HepG2 (cell line): ENCODE measurements at regions not wholly inside any gene's neighbourhood (a gene's known extent, or its start where the extent isn't known, plus 50 kb on each side); places are given as distances from the start of the nearest gene placed in this dataset.

Source experiments
- ATAC-seq: fragments of 200-7000 bp; cut with Tn5 transposase; 3 replicates; pipeline ENCODE4 v1.9.1; 2020; ENCODE audit warnings: mild to moderate bottlenecking, moderate library complexity
- BruUV-seq: library from RNA; stranded (reverse); fragments of 400-500 nt; replicated peaks from 2 replicates; lab custom pipeline; 2021; lab: Mats Ljungman, UMichigan
- CTCF ChIA-PET: fragments of 300-600 bp; formaldehyde crosslinking; extraction: SDS; loops from one replicate; lab custom pipeline; 2021; ENCODE audit warnings: low total read pairs, inconsistent platforms, low intra/inter-chr PET ratio; lab: Yijun Ruan, JAX
- POLR2A ChIA-PET: fragments of 350-600 bp; sonication (Branson Sonifier 250); formaldehyde crosslinking; loops from one replicate; lab custom pipeline; 2020; ENCODE audit warnings: antibody characterized with exemption, inconsistent platforms; lab: Yijun Ruan, JAX
- DNase-seq: peaks from one replicate; pipeline ENCODE4 v3.0.0-alpha.2; 2015; ENCODE audit warnings: low spot score
- FAIRE-seq: peaks from 3 replicates; lab custom pipeline; 2011; peaks lifted over from hg19 to GRCh38; lab: Jason Lieb, UNC
- H2AFZ ChIP-seq: one replicate; pipeline ENCODE4 v1.6.1; 2011; ENCODE audit warnings: low read length, inconsistent platforms
- H3K27ac ChIP-seq: fragments of 300-600 bp; 3 replicates; pipeline ENCODE4 v1.8.0; 2011; ENCODE audit warnings: mixed run types, mild to moderate bottlenecking, mixed read lengths, low read length, inconsistent platforms; ENCODE audit not compliant: insufficient read depth; ENCODE audit errors: extremely low read length
- H3K27me3 ChIP-seq, 2 experiments: fragments of 200-600 bp in 1 of 2; 2 replicates in 1 of 2; 3 replicates in 1 of 2; pipeline versions ENCODE4 v1.6.0 to v1.8.0; 2011; ENCODE audit warnings: low read length in 2 of 2, mild to moderate bottlenecking in 2 of 2, moderate library complexity in 2 of 2, inconsistent platforms in 1 of 2; ENCODE audit not compliant: insufficient read depth in 2 of 2, control insufficient read depth in 1 of 2
- H3K36me3 ChIP-seq, 2 experiments: fragments of 200-600 bp in 1 of 2; replicated peaks in 1 of 2; 2 replicates in 1 of 2; 3 replicates in 1 of 2; pipeline versions ENCODE4 v1.5.1 to v1.8.0; 2011; ENCODE audit warnings: low read length in 2 of 2, inconsistent platforms in 1 of 2; ENCODE audit not compliant: insufficient read depth in 2 of 2, control insufficient read depth in 1 of 2
- H3K4me1 ChIP-seq: 2 replicates; pipeline ENCODE4 v1.5.1; 2012; ENCODE audit warnings: low read length, inconsistent platforms; ENCODE audit not compliant: insufficient read depth
- H3K4me2 ChIP-seq: 2 replicates; pipeline ENCODE4 v1.6.0; 2011; ENCODE audit warnings: low read depth, low read length, inconsistent platforms
- H3K4me3 ChIP-seq, 3 experiments: fragments of 200-600 bp in 1 of 3; sonication (generic), shearing (Covaris generic) in 1 of 3; replicated peaks in 1 of 3; 2 replicates each; pipeline ENCODE4 v1.5.1; 2011 to 2016; ENCODE audit warnings: low read length in 3 of 3, inconsistent platforms in 2 of 3, low read depth in 2 of 3, mild to moderate bottlenecking in 2 of 3, control low read depth in 1 of 3, mixed read lengths in 1 of 3; ENCODE audit not compliant: insufficient read depth in 1 of 3
- H3K79me2 ChIP-seq: one replicate; pipeline ENCODE4 v1.6.1; 2011; ENCODE audit warnings: low read length, inconsistent platforms; ENCODE audit not compliant: insufficient read depth
- H3K9ac ChIP-seq: 2 replicates; pipeline ENCODE4 v1.6.0; 2011; ENCODE audit warnings: mild to moderate bottlenecking, low read depth, low read length, inconsistent platforms; ENCODE audit not compliant: insufficient read depth
- H3K9me3 ChIP-seq: 2 replicates; pipeline ENCODE4 v1.5.1; 2012; ENCODE audit warnings: mild to moderate bottlenecking, low read length
- H4K20me1 ChIP-seq: 2 replicates; pipeline ENCODE4 v1.6.0; 2011; ENCODE audit warnings: inconsistent platforms, mild to moderate bottlenecking, low read length, moderate library complexity; ENCODE audit not compliant: insufficient read depth
- NONO ChIP-seq, 2 experiments: fragments of 450-650 bp in 1 of 2; sonication (generic) in 1 of 2; formaldehyde crosslinking in 1 of 2; IDR thresholded peaks in 1 of 2; conservative IDR thresholded peaks in 1 of 2; 2 replicates each; pipeline versions ENCODE4 v1.6.1 to v1.8.0; 2017 to 2022; ENCODE audit warnings: mild to moderate bottlenecking in 1 of 2, missing genetic modification reagents in 1 of 2, moderate library complexity in 1 of 2
- PREB ChIP-seq: sonication (generic); formaldehyde crosslinking; IDR thresholded peaks from 2 replicates; pipeline ENCODE4 v1.4.0; 2020; ENCODE audit warnings: missing genetic modification reagents
- RARG ChIP-seq: sonication (generic); formaldehyde crosslinking; IDR thresholded peaks from 2 replicates; pipeline ENCODE4 v1.4.0; 2020; ENCODE audit warnings: low read depth, mild to moderate bottlenecking, missing genetic modification reagents
- THAP9 ChIP-seq: sonication (generic); formaldehyde crosslinking; IDR thresholded peaks from 2 replicates; pipeline ENCODE4; 2020; ENCODE audit warnings: missing genetic modification reagents, mild to moderate bottlenecking, borderline replicate concordance
- ZNF770 ChIP-seq: sonication (generic); formaldehyde crosslinking; IDR thresholded peaks from 2 replicates; pipeline ENCODE4 v1.5.0; 2020; ENCODE audit warnings: mild to moderate bottlenecking, missing genetic modification reagents
- WGBS: methylation state at CpG from one replicate; pipeline ENCODE4 v1.1.6; 2017; ENCODE audit warnings: low lambda C conversion rate; 5-methylcytosine and 5-hydroxymethylcytosine counted together
- in situ Hi-C: cut with HindIII; loops from 2 replicates; pipeline ENCODE4 v1.10.0; 2017; ENCODE audit warnings: low pct_unique_long_range_greater_than_20kb; ENCODE audit not compliant: extremely low pct_ligation_motif_present
- intact Hi-C: fragments of 100-400 bp; cut with micrococcal nuclease; formaldehyde crosslinking; loops from one replicate; pipeline ENCODE4 v1.10.0; 2022; ENCODE audit not compliant: unreplicated experiment

GRCh38 chrX:124726292-124726691, 379.9 kb downstream of the SH2D1A start:
- H3K9ac ChIP-seq, result no peak overlapping the region
- H3K36me3 ChIP-seq, result no peaks in the 10 kb centered on the region
- no TSS peak for BruUV-seq
- no peak for FAIRE-seq
- intact Hi-C loops (no loop called here), in situ Hi-C loops (no loop called here)
- no peak for ATAC-seq
- H3K79me2 ChIP-seq, result no peaks in the 10 kb centered on the region
- no peaks in the 10 kb centered on the region for H3K9me3 ChIP-seq
- no peak overlapping the region for H2AFZ ChIP-seq
- no peaks in the 10 kb centered on the region for H4K20me1 ChIP-seq
- no peak for DNase-seq
- no peaks in the 10 kb centered on the region for H3K4me1 ChIP-seq
- WGBS, result 0% methylated on average over 2 of the region's 2 CpGs
- CTCF ChIA-PET, result no interaction called here
- TF ChIP-seq PREB (no peak), RARG (CRISPR knock-in tag) (no peak), ZNF770 (no peak), THAP9 (CRISPR knock-in tag) (no peak), NONO (IDR thresholded peaks at IDR 0.05) (no peak), NONO (CRISPR knock-in tag; conservative IDR thresholded peaks at IDR 0.05) (no peak)
- H3K27me3 ChIP-seq, result no peaks in the 10 kb centered on the region
- POLR2A ChIA-PET, result no interaction called here
- H3K27ac ChIP-seq, result no peak overlapping the region
- no peak overlapping the region for H3K4me3 ChIP-seq
- H3K4me2 ChIP-seq, result no peak overlapping the region
